ENCODE measurements at regions not wholly inside any gene's neighbourhood (a gene's known extent, or its start where the extent isn't known, plus 50 kb on each side); places are given as distances from the start of the nearest gene placed in this dataset.

DNA sequence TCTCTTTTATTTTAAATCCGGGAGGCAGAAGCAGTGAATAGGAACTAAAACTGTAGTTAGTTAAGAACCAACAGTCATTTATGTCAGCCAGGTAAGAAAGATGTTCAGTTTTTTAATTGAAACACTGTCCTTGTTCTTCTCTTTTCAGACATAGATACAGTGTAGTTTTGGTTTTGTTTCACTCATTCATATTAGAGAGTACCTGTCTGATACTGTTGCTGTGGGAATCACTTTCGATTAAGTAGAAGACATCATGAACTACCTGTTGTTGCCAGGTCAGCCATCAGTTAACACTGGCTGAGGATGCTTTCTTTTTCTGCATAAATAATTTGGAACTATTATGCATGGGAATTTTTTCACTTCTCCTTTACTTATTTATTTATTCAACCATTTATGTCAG, 700.4 kb downstream of the OTOL1 start:
- no peak overlapping the region for H3K27ac ChIP-seq

DNA sequence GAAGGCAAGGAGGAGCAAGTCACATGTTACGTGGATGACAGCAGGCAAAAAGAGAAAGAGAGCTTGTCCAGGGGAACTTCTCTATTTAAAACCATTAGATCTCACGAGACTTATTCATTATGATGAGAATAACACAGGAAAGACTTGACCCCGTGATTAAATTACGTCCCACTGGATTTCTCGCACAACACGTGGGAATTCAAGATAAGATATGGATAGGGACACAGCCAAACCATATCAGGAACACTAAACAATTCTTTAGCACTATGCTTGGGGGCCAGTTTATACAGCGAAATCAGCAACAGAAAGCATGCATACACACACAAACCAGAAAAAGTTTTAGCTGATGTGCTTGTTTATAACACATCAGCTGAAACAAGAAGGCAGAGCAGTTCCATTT, 704.2 kb downstream of the OTOL1 start:
- H3K9me3 ChIP-seq = no peaks in the 10 kb centered on the region
- H3K27ac ChIP-seq = no peak overlapping the region
- whole genome bisulfite sequencing (ENCODE audit: missing lambda C conversion rate) = 63% methylated on average over 7 of the region's 7 CpGs
- H3K4me3 ChIP-seq = no peak overlapping the region
- ChIA-PET POLR2A (no interaction called here), CTCF (no interaction called here)
- no peaks in the 10 kb centered on the region for H3K4me1 ChIP-seq
- DNase-seq (ENCODE audit: low read depth in 1 of 2, low spot score in 1 of 2) (no peak), FAIRE-seq (no peak), ATAC-seq (no peak)
- H3K4me2 ChIP-seq = no peak overlapping the region
- no peak for TF ChIP-seq ZNF302 (CRISPR knock-in tag; IDR thresholded peaks at IDR 0.05)
- no peak for TF ChIP-seq RAD21 (conservative IDR thresholded peaks at IDR 0.05 in 1 of 2, IDR thresholded peaks at IDR 0.05 in 1 of 2)
- TF ChIP-seq, protein P1, sequence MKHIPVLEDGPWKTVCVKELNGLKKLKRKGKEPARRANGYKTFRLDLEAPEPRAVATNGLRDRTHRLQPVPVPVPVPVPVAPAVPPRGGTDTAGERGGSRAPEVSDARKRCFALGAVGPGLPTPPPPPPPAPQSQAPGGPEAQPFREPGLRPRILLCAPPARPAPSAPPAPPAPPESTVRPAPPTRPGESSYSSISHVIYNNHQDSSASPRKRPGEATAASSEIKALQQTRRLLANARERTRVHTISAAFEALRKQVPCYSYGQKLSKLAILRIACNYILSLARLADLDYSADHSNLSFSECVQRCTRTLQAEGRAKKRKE (CRISPR knock-in tag; IDR thresholded peaks at IDR 0.05; ENCODE audit: low read depth) = no peak
- TF ChIP-seq BHLHE40 (IDR thresholded peaks at IDR 0.05; ENCODE audit: low read depth, low read length) = no peak
- TF ChIP-seq HDAC2 (IDR thresholded peaks at IDR 0.05) = no peak
- no peak for TF ChIP-seq HEYL (CRISPR knock-in tag; IDR thresholded peaks at IDR 0.05)
- TF ChIP-seq POLR2AphosphoS2 (conservative IDR thresholded peaks at IDR 0.05; ENCODE audit: low read length) = no peak
- TF ChIP-seq, protein P2, sequence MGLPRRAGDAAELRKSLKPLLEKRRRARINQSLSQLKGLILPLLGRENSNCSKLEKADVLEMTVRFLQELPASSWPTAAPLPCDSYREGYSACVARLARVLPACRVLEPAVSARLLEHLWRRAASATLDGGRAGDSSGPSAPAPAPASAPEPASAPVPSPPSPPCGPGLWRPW (IDR thresholded peaks at IDR 0.05) = no peak
- no peak for TF ChIP-seq HOXB13 (CRISPR knock-in tag; IDR thresholded peaks at IDR 0.05; ENCODE audit: low read depth)
- TF ChIP-seq FOSL2 (IDR thresholded peaks at IDR 0.05) = no peak
- no peak for TF ChIP-seq FOSL2 (CRISPR knock-in tag; IDR thresholded peaks at IDR 0.05)
- no peak for TF ChIP-seq MAFK (IDR thresholded peaks at IDR 0.05; ENCODE audit: partially characterized antibody)
- TF ChIP-seq POLR2A (IDR thresholded peaks at IDR 0.05; ENCODE audit: low read length) = no peak
- TF ChIP-seq FOXS1 (CRISPR knock-in tag; IDR thresholded peaks at IDR 0.05) = no peak
- no peak for TF ChIP-seq RNF2 (IDR thresholded peaks at IDR 0.05; ENCODE audit: borderline replicate concordance, low read depth)
- no peak for TF ChIP-seq TP53 (CRISPR knock-in tag; IDR thresholded peaks at IDR 0.05)
- no peak for TF ChIP-seq NR3C1 (IDR thresholded peaks at IDR 0.05)
- TF ChIP-seq, protein P3, sequence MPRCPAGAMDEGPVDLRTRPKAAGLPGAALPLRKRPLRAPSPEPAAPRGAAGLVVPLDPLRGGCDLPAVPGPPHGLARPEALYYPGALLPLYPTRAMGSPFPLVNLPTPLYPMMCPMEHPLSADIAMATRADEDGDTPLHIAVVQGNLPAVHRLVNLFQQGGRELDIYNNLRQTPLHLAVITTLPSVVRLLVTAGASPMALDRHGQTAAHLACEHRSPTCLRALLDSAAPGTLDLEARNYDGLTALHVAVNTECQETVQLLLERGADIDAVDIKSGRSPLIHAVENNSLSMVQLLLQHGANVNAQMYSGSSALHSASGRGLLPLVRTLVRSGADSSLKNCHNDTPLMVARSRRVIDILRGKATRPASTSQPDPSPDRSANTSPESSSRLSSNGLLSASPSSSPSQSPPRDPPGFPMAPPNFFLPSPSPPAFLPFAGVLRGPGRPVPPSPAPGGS (IDR thresholded peaks at IDR 0.05) = no peak

More for the DNA sequence above, 700.4 kb downstream of the OTOL1 start:
- WGBS (ENCODE audit: missing lambda C conversion rate) = 28% methylated on average over 2 of the region's 2 CpGs
- no peak for FAIRE-seq
- ChIA-PET POLR2A (no interaction called here), CTCF (no interaction called here)
- no peak for DNase-seq (ENCODE audit: low read depth in 1 of 2, low spot score in 1 of 2)
- TF ChIP-seq ZFP36 (IDR thresholded peaks at IDR 0.05; ENCODE audit: borderline replicate concordance, partially characterized antibody) (no peak), NPAS2 (CRISPR knock-in tag; IDR thresholded peaks at IDR 0.05; ENCODE audit: borderline replicate concordance) (no peak), POLR2AphosphoS2 (conservative IDR thresholded peaks at IDR 0.05; ENCODE audit: low read length) (no peak), MYC (IDR thresholded peaks at IDR 0.05; ENCODE audit: borderline replicate concordance, low read length) (no peak), RARB (CRISPR knock-in tag; IDR thresholded peaks at IDR 0.05) (no peak), ZSCAN20 (CRISPR knock-in tag; IDR thresholded peaks at IDR 0.05) (no peak), HOXA7 (CRISPR knock-in tag; IDR thresholded peaks at IDR 0.05) (no peak), FOSL2 (IDR thresholded peaks at IDR 0.05) (no peak), FOSL2 (CRISPR knock-in tag; IDR thresholded peaks at IDR 0.05) (no peak), RFX5 (IDR thresholded peaks at IDR 0.05) (no peak), POLR2A (IDR thresholded peaks at IDR 0.05; ENCODE audit: low read length) (no peak), HOXB5 (CRISPR knock-in tag; IDR thresholded peaks at IDR 0.05) (no peak), KDM5A (IDR thresholded peaks at IDR 0.05) (no peak), RCOR1 (IDR thresholded peaks at IDR 0.05; ENCODE audit: low read depth, low read length) (no peak), ZC3H11A (IDR thresholded peaks at IDR 0.05) (no peak), TP53 (CRISPR knock-in tag; IDR thresholded peaks at IDR 0.05) (no peak)
- TF ChIP-seq, protein P4, sequence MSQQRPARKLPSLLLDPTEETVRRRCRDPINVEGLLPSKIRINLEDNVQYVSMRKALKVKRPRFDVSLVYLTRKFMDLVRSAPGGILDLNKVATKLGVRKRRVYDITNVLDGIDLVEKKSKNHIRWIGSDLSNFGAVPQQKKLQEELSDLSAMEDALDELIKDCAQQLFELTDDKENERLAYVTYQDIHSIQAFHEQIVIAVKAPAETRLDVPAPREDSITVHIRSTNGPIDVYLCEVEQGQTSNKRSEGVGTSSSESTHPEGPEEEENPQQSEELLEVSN (IDR thresholded peaks at IDR 0.05; ENCODE audit: borderline replicate concordance, low read depth) = no peak
- TF ChIP-seq, protein P5, sequence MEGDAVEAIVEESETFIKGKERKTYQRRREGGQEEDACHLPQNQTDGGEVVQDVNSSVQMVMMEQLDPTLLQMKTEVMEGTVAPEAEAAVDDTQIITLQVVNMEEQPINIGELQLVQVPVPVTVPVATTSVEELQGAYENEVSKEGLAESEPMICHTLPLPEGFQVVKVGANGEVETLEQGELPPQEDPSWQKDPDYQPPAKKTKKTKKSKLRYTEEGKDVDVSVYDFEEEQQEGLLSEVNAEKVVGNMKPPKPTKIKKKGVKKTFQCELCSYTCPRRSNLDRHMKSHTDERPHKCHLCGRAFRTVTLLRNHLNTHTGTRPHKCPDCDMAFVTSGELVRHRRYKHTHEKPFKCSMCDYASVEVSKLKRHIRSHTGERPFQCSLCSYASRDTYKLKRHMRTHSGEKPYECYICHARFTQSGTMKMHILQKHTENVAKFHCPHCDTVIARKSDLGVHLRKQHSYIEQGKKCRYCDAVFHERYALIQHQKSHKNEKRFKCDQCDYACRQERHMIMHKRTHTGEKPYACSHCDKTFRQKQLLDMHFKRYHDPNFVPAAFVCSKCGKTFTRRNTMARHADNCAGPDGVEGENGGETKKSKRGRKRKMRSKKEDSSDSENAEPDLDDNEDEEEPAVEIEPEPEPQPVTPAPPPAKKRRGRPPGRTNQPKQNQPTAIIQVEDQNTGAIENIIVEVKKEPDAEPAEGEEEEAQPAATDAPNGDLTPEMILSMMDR (IDR thresholded peaks at IDR 0.05) = no peak
- TF ChIP-seq, protein P6, sequence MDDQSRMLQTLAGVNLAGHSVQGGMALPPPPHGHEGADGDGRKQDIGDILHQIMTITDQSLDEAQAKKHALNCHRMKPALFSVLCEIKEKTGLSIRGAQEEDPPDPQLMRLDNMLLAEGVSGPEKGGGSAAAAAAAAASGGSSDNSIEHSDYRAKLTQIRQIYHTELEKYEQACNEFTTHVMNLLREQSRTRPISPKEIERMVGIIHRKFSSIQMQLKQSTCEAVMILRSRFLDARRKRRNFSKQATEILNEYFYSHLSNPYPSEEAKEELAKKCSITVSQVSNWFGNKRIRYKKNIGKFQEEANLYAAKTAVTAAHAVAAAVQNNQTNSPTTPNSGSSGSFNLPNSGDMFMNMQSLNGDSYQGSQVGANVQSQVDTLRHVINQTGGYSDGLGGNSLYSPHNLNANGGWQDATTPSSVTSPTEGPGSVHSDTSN (IDR thresholded peaks at IDR 0.05) = no peak
- no peak for ATAC-seq
- Histone ChIP-seq H3K9me3 (no peaks in the 10 kb centered on the region), H3K4me3 (no peak overlapping the region), H3K4me1 (no peaks in the 10 kb centered on the region), H3K4me2 (no peak overlapping the region)

Measured in A549 (cell line).